HUES6 (cell line): ENCODE measurements at regions not wholly inside any gene's neighbourhood (a gene's known extent, or its start where the extent isn't known, plus 50 kb on each side); places are given as distances from the start of the nearest gene placed in this dataset.

ENCODE experiments used
- H3K27ac ChIP-seq: 2 replicates; pipeline ENCODE4 v1.7.0; 2013; ENCODE audit warnings: low read depth, mild to moderate bottlenecking, low read length, inconsistent platforms
- H3K27me3 ChIP-seq: 2 replicates; pipeline ENCODE4 v1.6.1; 2013; ENCODE audit warnings: low read length; ENCODE audit not compliant: control insufficient read depth, insufficient read depth
- H3K36me3 ChIP-seq: 2 replicates; pipeline ENCODE4 v1.6.1; 2013; ENCODE audit warnings: low read length; ENCODE audit not compliant: control insufficient read depth, insufficient read depth
- H3K4me1 ChIP-seq: 2 replicates; pipeline ENCODE4 v1.6.1; 2013; ENCODE audit warnings: low read length; ENCODE audit not compliant: control insufficient read depth, insufficient read depth
- H3K4me3 ChIP-seq: 2 replicates; pipeline ENCODE4 v1.5.1; 2013; ENCODE audit warnings: low read depth, low read length
- H3K9ac ChIP-seq: one replicate; pipeline ENCODE4 v1.6.1; 2013; ENCODE audit warnings: mild to moderate bottlenecking, low read length
- H3K9me3 ChIP-seq: 2 replicates; pipeline ENCODE4 v1.6.1; 2013; ENCODE audit warnings: low read depth, low read length; ENCODE audit not compliant: control insufficient read depth, insufficient read depth

- Histone ChIP-seq H3K27me3 (no peaks in the 10 kb centered on the region), H3K4me1 (peaks cover 8% of the 10 kb centered on the region; the same call in 1 of the 2 replicates), H3K36me3 (no peaks in the 10 kb centered on the region), H3K27ac (no peak overlapping the region), H3K9me3 (no peaks in the 10 kb centered on the region), H3K4me3 (no peak overlapping the region), H3K9ac (no peak overlapping the region)
These were observed 167.8 kb downstream of the RAB28 start for GRCh38 chr4:13316354-13316753.

GRCh38 chr4:13313856-13314255, 170.3 kb downstream of the RAB28 start:
- H3K27me3 ChIP-seq, result no peaks in the 10 kb centered on the region
- H3K9me3 ChIP-seq, result no peaks in the 10 kb centered on the region

GRCh38 chr4:13312264-13312663, 171.9 kb downstream of the RAB28 start:
- H3K27ac ChIP-seq, result no peak overlapping the region
- H3K9me3 ChIP-seq, result no peaks in the 10 kb centered on the region
- H3K36me3 ChIP-seq, result no peaks in the 10 kb centered on the region
- peaks cover 11% of the 10 kb centered on the region; the same call in 1 of the 2 replicates for H3K4me1 ChIP-seq
- no peaks in the 10 kb centered on the region for H3K27me3 ChIP-seq
- no peak overlapping the region for H3K9ac ChIP-seq
- H3K4me3 ChIP-seq, result no peak overlapping the region

More at GRCh38 chr4:13313856-13314255, 170.3 kb downstream of the RAB28 start:
- Histone ChIP-seq H3K4me3 (no peak overlapping the region), H3K27ac (no peak overlapping the region), H3K4me1 (peaks cover 8% of the 10 kb centered on the region; the same call in 1 of the 2 replicates), H3K36me3 (no peaks in the 10 kb centered on the region), H3K9ac (no peak overlapping the region)

GRCh38 chr4:13309751-13310150, 174.4 kb downstream of the RAB28 start:
- Histone ChIP-seq H3K27ac (no peak overlapping the region), H3K4me3 (no peak overlapping the region), H3K36me3 (no peaks in the 10 kb centered on the region), H3K9me3 (no peaks in the 10 kb centered on the region), H3K27me3 (no peaks in the 10 kb centered on the region), H3K4me1 (peaks cover 11% of the 10 kb centered on the region; the same call in 1 of the 2 replicates), H3K9ac (no peak overlapping the region)

GRCh38 chr4:13306356-13306755, 177.8 kb downstream of the RAB28 start:
- H3K36me3 ChIP-seq, result no peaks in the 10 kb centered on the region
- no peak overlapping the region for H3K9ac ChIP-seq
- no peaks in the 10 kb centered on the region for H3K9me3 ChIP-seq
- H3K4me3 ChIP-seq, result no peak overlapping the region
- H3K27ac ChIP-seq, result no peak overlapping the region
- H3K4me1 ChIP-seq, result 0 out of 2 replicates have a peak, but pooled peaks cover 3% of the 10 kb centered on the region
- H3K27me3 ChIP-seq, result no peaks in the 10 kb centered on the region

GRCh38 chr4:13302876-13303275, 181.3 kb downstream of the RAB28 start:
- Histone ChIP-seq H3K27me3 (no peaks in the 10 kb centered on the region), H3K4me3 (no peak overlapping the region), H3K4me1 (0 out of 2 replicates have a peak, but pooled peaks cover 3% of the 10 kb centered on the region), H3K9me3 (no peaks in the 10 kb centered on the region; the same call in 1 of the 2 replicates), H3K36me3 (no peaks in the 10 kb centered on the region), H3K9ac (no peak overlapping the region), H3K27ac (no peak overlapping the region)

GRCh38 chr4:13299343-13299742, 184.8 kb downstream of the RAB28 start:
- Histone ChIP-seq H3K27ac (no peak overlapping the region), H3K4me3 (no peak overlapping the region), H3K4me1 (no peaks in the 10 kb centered on the region), H3K36me3 (no peaks in the 10 kb centered on the region), H3K27me3 (no peaks in the 10 kb centered on the region), H3K9ac (no peak overlapping the region), H3K9me3 (peaks cover 10% of the 10 kb centered on the region)

- H3K27ac ChIP-seq, result no peak overlapping the region
- no peaks in the 10 kb centered on the region for H3K4me1 ChIP-seq
- no peaks in the 10 kb centered on the region for H3K36me3 ChIP-seq
- no peaks in the 10 kb centered on the region for H3K27me3 ChIP-seq
- H3K4me3 ChIP-seq, result no peak overlapping the region
- H3K9me3 ChIP-seq, result peaks cover 10% of the 10 kb centered on the region
- H3K9ac ChIP-seq, result no peak overlapping the region
These were observed 185.5 kb downstream of the RAB28 start for GRCh38 chr4:13298655-13299054.

GRCh38 chr4:13296986-13297385, 187.2 kb downstream of the RAB28 start:
- Histone ChIP-seq H3K4me3 (no peak overlapping the region), H3K36me3 (no peaks in the 10 kb centered on the region), H3K27me3 (no peaks in the 10 kb centered on the region), H3K4me1 (no peaks in the 10 kb centered on the region), H3K9me3 (peaks cover 10% of the 10 kb centered on the region), H3K27ac (no peak overlapping the region), H3K9ac (no peak overlapping the region)

- H3K36me3 ChIP-seq, result no peaks in the 10 kb centered on the region
- no peaks in the 10 kb centered on the region for H3K27me3 ChIP-seq
- no peak overlapping the region for H3K9ac ChIP-seq
- H3K4me1 ChIP-seq, result no peaks in the 10 kb centered on the region
- peaks cover 10% of the 10 kb centered on the region for H3K9me3 ChIP-seq
- H3K4me3 ChIP-seq, result no peak overlapping the region
- H3K27ac ChIP-seq, result no peak overlapping the region
These were observed 189.1 kb downstream of the RAB28 start for GRCh38 chr4:13294961-13295605.

- Histone ChIP-seq H3K27me3 (no peaks in the 10 kb centered on the region), H3K9ac (no peak overlapping the region), H3K4me3 (no peak overlapping the region), H3K9me3 (peaks cover 6% of the 10 kb centered on the region), H3K36me3 (no peaks in the 10 kb centered on the region), H3K27ac (no peak overlapping the region), H3K4me1 (no peaks in the 10 kb centered on the region)
These were observed 191.8 kb downstream of the RAB28 start for GRCh38 chr4:13292372-13292771.
